Liver (tissue), 8 donors: ENCODE measurements at regions not wholly inside any gene's neighbourhood (a gene's known extent, or its start where the extent isn't known, plus 50 kb on each side); places are given as distances from the start of the nearest gene placed in this dataset.

Source experiments
- DNase-seq: peaks from one replicate; pipeline ENCODE4 v3.0.0-alpha.2; 2017; ENCODE audit warnings: low spot score
- H3K27ac ChIP-seq, 2 donors: one replicate each; pipeline ENCODE4 v1.7.0; 2013; ENCODE audit warnings: inconsistent platforms in 2 of 2, low read length in 2 of 2, control low read depth in 1 of 2, low read depth in 1 of 2, mild to moderate bottlenecking in 1 of 2
- H3K27me3 ChIP-seq, 4 donors: one replicate each; pipeline versions ENCODE4 v1.6.1 to v1.7.0; 2013; ENCODE audit warnings: low read length in 3 of 4, inconsistent platforms in 1 of 4, mild to moderate bottlenecking in 1 of 4, moderate library complexity in 1 of 4; ENCODE audit not compliant: control insufficient read depth in 4 of 4, insufficient read depth in 4 of 4
- H3K36me3 ChIP-seq, 4 donors: one replicate each; pipeline versions ENCODE4 v1.6.1 to v1.7.0; 2013; ENCODE audit warnings: low read length in 3 of 4, mild to moderate bottlenecking in 3 of 4, low read depth in 1 of 4, moderate library complexity in 1 of 4; ENCODE audit not compliant: control insufficient read depth in 4 of 4, insufficient read depth in 3 of 4
- H3K4me1 ChIP-seq, 4 donors: one replicate each; pipeline versions ENCODE4 v1.6.1 to v1.7.0; 2013; ENCODE audit warnings: low read length in 3 of 4, mild to moderate bottlenecking in 3 of 4, moderate library complexity in 1 of 4; ENCODE audit not compliant: control insufficient read depth in 4 of 4, insufficient read depth in 4 of 4
- H3K4me3 ChIP-seq, 3 donors: one replicate each; pipeline versions ENCODE4 v1.6.1 to v1.7.0; 2013; ENCODE audit warnings: low read length in 3 of 3, control low read depth in 1 of 3, low read depth in 1 of 3, mild to moderate bottlenecking in 1 of 3
- H3K9ac ChIP-seq, 2 donors: one replicate each; pipeline ENCODE4 v1.7.0; 2013; ENCODE audit warnings: low read length in 2 of 2, mild to moderate bottlenecking in 2 of 2, moderate library complexity in 2 of 2, control low read depth in 1 of 2, low read depth in 1 of 2
- H3K9me3 ChIP-seq, 4 donors: one replicate each; pipeline versions ENCODE4 v1.6.1 to v1.7.0; 2013; ENCODE audit warnings: low read length in 3 of 4; ENCODE audit not compliant: control insufficient read depth in 4 of 4
- ATF3 ChIP-seq: IDR thresholded peaks from 2 replicates; pipeline ENCODE4 v1.6.1; 2016; ENCODE audit warnings: antibody characterized with exemption
- CTCF ChIP-seq: fragments of 150-350 bp; IDR thresholded peaks from 2 replicates; pipeline ENCODE4 v1.5.1; 2017; ENCODE audit warnings: improper control_type of control experiment, low read depth, low read length; ENCODE audit not compliant: missing input control
- EGR1 ChIP-seq, 2 donors: IDR thresholded peaks; 2 replicates each; pipeline ENCODE4 v1.6.1; 2016 to 2018; ENCODE audit warnings: antibody characterized with exemption in 2 of 2, low read depth in 2 of 2
- FOXA1 ChIP-seq: IDR thresholded peaks from 2 replicates; pipeline ENCODE4 v1.6.1; 2016; ENCODE audit warnings: antibody characterized with exemption
- FOXA2 ChIP-seq: IDR thresholded peaks from 2 replicates; pipeline ENCODE4 v1.6.1; 2016; ENCODE audit warnings: antibody characterized with exemption
- GABPA ChIP-seq, 2 donors: IDR thresholded peaks in 1 of 2; conservative IDR thresholded peaks in 1 of 2; 2 replicates each; pipeline ENCODE4 v1.6.1; 2016; ENCODE audit warnings: antibody characterized with exemption in 2 of 2, mild to moderate bottlenecking in 1 of 2, moderate library complexity in 1 of 2
- HNF4A ChIP-seq, 2 donors: conservative IDR thresholded peaks; 2 replicates each; pipeline ENCODE4 v1.6.1; 2016; ENCODE audit warnings: antibody characterized with exemption in 2 of 2, mild to moderate bottlenecking in 2 of 2
- HNF4G ChIP-seq: IDR thresholded peaks from 2 replicates; pipeline ENCODE4 v1.6.1; 2016; ENCODE audit warnings: antibody characterized with exemption
- JUND ChIP-seq, 2 donors: IDR thresholded peaks; 2 replicates each; pipeline ENCODE4 v1.6.1; 2016; ENCODE audit warnings: antibody characterized with exemption in 2 of 2
- MAX ChIP-seq: IDR thresholded peaks from 2 replicates; pipeline ENCODE4 v1.6.1; 2016; ENCODE audit warnings: antibody characterized with exemption
- NR2F2 ChIP-seq: IDR thresholded peaks from 2 replicates; pipeline ENCODE4 v1.6.1; 2016; ENCODE audit warnings: antibody characterized with exemption
- RAD21 ChIP-seq, 2 donors: IDR thresholded peaks; 2 replicates each; pipeline ENCODE4 v1.6.1; 2016; ENCODE audit warnings: antibody characterized with exemption in 2 of 2, mild to moderate bottlenecking in 2 of 2
- REST ChIP-seq: IDR thresholded peaks from 2 replicates; pipeline ENCODE4 v1.6.1; 2016; ENCODE audit warnings: antibody characterized with exemption, mild to moderate bottlenecking
- RXRA ChIP-seq, 2 donors: IDR thresholded peaks; 2 replicates each; pipeline ENCODE4 v1.6.1; 2017 to 2018; ENCODE audit warnings: antibody characterized with exemption in 2 of 2, mild to moderate bottlenecking in 1 of 2
- SP1 ChIP-seq: IDR thresholded peaks from 2 replicates; pipeline ENCODE4 v1.6.1; 2018; ENCODE audit warnings: antibody characterized with exemption, mild to moderate bottlenecking
- TAF1 ChIP-seq: conservative IDR thresholded peaks from 2 replicates; pipeline ENCODE4 v1.6.1; 2016; ENCODE audit warnings: antibody characterized with exemption, mild to moderate bottlenecking
- YY1 ChIP-seq: IDR thresholded peaks from 2 replicates; pipeline ENCODE4 v1.6.1; 2016; ENCODE audit warnings: antibody characterized with exemption, mild to moderate bottlenecking
- ZBTB33 ChIP-seq: IDR thresholded peaks from 2 replicates; pipeline ENCODE4 v1.6.1; 2016; ENCODE audit warnings: antibody characterized with exemption
- WGBS: extraction: QIAGEN DNeasy Blood & Tissue Kit; methylation state at CpG from one replicate; pipeline ENCODE4 v1.1.7; 2013; 5-methylcytosine and 5-hydroxymethylcytosine counted together
- donor health status: healthy.
- donor health status: healthy.
- donor health status: healthy.
- donor health status: healthy.
- donor health status: healthy.

- Histone ChIP-seq H3K27ac (no peak overlapping the region), H3K36me3 (no peaks in the 10 kb centered on the region), H3K9ac (no peak overlapping the region), H3K4me1 (peaks cover 0 to 3% (median 0%) of the 10 kb centered on the region in 4 donors), H3K9me3 (no peaks in the 10 kb centered on the region), H3K27me3 (peaks cover 0 to 4% (median 3%) of the 10 kb centered on the region in 4 donors), H3K4me3 (no peak overlapping the region)
- DNase-seq: no peak
- WGBS: 60% methylated on average over 4 of the region's 4 CpGs
- TF ChIP-seq ATF3 (no peak), HNF4A (conservative IDR thresholded peaks at IDR 0.05) (no peak), RXRA (IDR thresholded peaks at IDR 0.05) (no peak), NR2F2 (no peak), FOXA1 (no peak), JUND (IDR thresholded peaks at IDR 0.05) (no peak), FOXA2 (no peak), MAX (no peak), YY1 (no peak), GABPA (IDR thresholded peaks at IDR 0.05 in 1 of 2, conservative IDR thresholded peaks at IDR 0.05 in 1 of 2) (no peak), REST (no peak), RAD21 (IDR thresholded peaks at IDR 0.05) (no peak), SP1 (no peak), EGR1 (IDR thresholded peaks at IDR 0.05; ENCODE audit: low read depth in 2 of 2) (no peak), HNF4G (no peak), ZBTB33 (no peak), CTCF (no peak), TAF1 (no peak)
Observed at GRCh38 chr21:41065539-41065938, 102.4 kb upstream of the BACE2 start.
